Astrocyte (in vitro differentiated cells and primary cell): ENCODE measurements at regions not wholly inside any gene's neighbourhood (a gene's known extent, or its start where the extent isn't known, plus 50 kb on each side); places are given as distances from the start of the nearest gene placed in this dataset.

Source experiments
- EZH2 ChIP-seq: IDR thresholded peaks from 2 replicates; pipeline ENCODE4 v1.6.1; 2012; ENCODE audit warnings: mild to moderate bottlenecking, low read length, inconsistent platforms; ENCODE audit not compliant: insufficient read depth
- TF ChIP-seq, protein P1 (sequence below): IDR thresholded peaks from 2 replicates; pipeline ENCODE4 v1.5.1; 2011; ENCODE audit warnings: low read depth, mild to moderate bottlenecking, inconsistent platforms, low read length, moderate library complexity; ENCODE audit not compliant: insufficient read depth

- no peak for TF ChIP-seq EZH2
- TF ChIP-seq, protein P1, sequence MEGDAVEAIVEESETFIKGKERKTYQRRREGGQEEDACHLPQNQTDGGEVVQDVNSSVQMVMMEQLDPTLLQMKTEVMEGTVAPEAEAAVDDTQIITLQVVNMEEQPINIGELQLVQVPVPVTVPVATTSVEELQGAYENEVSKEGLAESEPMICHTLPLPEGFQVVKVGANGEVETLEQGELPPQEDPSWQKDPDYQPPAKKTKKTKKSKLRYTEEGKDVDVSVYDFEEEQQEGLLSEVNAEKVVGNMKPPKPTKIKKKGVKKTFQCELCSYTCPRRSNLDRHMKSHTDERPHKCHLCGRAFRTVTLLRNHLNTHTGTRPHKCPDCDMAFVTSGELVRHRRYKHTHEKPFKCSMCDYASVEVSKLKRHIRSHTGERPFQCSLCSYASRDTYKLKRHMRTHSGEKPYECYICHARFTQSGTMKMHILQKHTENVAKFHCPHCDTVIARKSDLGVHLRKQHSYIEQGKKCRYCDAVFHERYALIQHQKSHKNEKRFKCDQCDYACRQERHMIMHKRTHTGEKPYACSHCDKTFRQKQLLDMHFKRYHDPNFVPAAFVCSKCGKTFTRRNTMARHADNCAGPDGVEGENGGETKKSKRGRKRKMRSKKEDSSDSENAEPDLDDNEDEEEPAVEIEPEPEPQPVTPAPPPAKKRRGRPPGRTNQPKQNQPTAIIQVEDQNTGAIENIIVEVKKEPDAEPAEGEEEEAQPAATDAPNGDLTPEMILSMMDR = no peak
These were observed 107.3 kb upstream of the MDM1 start for GRCh38 chr12:68439368-68440045.
